CD4-positive, alpha-beta T cell treated with Interferon gamma for 1 hour (primary cell): ENCODE measurements at regions not wholly inside any gene's neighbourhood (a gene's known extent, or its start where the extent isn't known, plus 50 kb on each side); places are given as distances from the start of the nearest gene placed in this dataset.

Experiments used
- DNase-seq: peaks from one replicate; pipeline ENCODE4 v3.0.0-alpha.2; 2020

DNA sequence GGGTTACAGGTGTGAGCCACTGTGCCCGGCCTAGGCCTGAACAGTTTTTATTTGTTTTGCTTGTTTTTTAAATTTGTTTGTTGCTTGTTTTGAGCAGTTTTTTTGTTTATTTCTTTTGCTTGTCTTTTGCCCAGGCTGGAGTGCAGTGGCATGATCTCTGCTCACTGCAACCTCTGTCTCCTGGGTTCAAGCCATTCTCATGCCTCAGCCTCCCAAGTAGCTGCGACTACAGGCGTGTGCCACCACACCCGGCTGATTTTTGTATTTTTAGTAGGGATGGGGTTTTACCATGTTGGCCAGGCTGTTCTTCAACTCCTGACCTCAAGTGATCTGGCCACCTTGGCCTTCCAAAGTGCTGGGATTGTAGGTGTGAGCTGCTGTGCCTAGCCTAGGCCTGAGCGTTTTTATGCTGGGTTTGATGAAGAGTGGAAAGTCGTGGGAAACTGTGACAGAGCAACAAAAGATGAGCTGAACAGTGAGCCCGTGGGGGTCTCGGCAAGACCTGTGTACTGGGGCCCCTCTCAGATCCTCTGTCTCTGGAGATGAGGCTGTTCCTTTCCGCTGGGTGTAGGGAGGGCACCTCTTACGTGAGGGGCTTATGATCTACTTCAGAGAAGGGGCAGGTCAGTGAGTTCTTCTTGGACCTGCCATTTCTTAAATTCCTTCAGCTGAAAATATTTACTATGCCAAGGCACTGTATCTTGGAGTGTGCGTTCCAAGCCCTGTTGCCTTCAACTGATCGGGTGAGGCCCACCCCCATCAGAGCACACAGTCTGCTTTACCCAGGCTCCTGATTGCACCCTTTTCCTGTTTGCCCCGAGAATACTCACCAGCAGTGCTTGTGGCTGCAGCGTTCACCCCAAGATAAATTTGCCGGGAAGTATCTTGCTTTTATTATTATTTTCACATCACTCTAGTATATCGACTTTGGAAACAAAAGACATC, 322.1 kb downstream of the SEC14L1 start:
- DNase-seq, result no peak

DNA sequence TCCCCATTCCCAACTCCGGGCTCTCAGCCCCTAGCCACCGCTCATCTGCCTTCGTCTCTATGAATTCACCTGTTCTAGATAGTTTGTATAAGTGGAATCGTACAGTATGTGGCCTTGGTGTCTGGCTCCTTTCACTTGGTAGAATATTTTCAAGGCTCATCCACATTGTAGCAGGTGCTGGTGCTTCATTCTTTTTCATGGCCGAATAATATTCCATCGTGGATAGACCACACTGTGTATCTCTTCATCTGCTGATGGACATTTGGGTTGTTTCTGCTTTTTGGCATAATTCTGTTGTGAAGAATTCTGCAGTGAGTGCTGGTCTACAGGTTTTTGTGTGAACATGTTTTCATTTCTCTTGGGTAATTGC, 324.2 kb downstream of the SEC14L1 start:
- DNase-seq, result no peak

DNA sequence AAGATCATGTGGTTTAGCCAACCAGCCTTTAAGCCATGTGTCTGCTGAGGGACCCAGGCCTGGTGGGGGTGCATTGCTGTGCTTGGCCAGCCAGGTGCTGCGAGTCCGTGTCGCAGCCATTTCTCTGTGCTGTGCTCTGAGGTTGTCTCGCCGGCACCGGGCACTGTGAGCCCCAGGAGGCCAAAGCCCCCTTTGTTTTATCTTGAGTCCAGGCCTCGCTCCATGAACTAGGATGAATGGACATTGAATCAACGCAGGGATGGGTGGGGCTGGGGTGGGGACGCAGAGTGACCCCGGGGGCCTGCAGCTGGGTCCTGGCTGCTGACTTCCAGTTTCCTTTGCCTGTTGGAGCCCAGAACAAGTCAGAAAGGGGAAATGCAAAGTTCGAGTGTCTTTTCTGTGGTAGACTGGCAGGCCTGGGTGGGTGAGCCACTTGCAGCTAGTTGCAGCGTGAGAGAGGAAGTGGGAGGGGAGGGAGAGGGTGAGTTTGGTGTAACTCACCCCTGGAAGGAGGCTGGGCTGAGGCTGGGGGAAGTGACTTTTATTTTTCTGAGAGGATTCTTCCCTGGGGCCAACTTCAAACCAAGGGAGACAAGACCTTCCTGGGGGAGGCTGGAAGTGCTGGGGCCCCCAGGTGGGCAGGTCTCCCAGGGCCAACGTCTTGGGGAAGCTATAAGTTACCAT, 324.7 kb downstream of the SEC14L1 start:
- peak; percentile 85 for DNase-seq

DNA sequence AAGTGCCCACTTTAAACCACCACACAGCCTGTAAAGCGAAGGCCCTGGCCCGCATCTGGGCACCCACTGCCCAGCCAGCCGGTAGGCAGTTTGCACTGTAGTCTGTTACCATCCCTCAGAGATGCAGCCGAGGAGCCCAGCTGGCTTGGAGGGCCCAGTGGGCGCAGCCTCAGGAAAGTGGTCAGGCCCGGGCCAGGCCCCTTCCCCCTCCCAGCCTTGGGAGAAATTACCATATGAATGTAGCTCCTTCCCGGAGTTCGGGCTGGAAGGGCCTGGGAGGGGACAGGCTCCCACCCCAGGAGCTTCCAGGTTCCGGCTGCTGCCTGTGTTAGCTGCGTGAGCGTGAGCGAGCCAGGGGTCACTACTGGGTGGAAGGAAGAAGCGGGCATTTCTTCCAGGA, 325.4 kb downstream of the SEC14L1 start:
- no peak for DNase-seq

DNA sequence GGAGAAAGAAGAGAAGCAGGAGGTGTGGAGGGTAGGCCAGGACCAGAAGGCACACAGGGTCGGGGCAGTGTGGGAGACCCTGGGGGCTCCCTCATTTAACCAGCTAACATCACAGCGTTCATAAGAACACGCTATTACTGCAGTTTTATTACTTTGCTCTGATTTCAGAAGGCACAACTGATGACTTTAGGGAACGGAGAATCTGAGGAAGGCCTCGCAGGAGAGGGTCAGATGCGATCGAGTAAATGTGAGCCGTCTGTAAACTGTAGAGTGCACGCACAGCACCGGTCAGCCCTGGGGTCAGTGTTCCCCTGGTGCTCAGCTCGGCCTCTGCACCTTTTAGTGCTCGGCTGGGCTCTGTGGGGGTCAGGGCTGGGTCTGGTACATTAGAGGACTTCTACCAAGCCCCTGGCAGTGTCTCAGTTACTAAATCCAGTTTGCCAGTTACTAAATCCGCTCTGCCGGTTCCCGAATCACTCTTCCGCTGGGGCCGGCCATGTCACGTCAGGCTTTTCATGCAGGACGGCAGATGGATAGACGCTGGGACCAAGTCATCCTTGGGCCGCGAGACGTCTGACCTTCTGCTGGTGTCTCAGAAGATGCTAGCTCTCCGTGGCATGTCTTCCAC, 325.9 kb downstream of the SEC14L1 start:
- no peak for DNase-seq

DNA sequence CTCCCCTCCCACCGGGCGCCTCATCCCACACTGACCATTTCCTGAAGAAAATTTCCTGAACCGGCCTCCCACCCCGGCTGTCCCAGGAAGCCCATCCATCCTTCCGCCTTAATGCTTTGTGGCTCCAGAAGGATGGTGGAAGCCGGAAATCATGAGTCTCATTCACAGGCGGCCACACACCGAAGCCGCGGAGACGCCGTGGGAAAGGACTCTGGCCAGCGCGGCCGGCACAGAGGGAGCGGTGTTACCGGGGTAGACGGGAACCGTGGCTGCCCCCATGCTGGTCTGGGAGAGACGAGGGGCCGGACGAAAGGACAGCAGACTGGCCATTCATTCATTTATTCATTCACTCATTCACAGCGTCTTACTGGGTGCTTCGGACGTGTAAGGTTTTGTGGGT, 326.8 kb downstream of the SEC14L1 start:
- DNase-seq, result no peak

DNA sequence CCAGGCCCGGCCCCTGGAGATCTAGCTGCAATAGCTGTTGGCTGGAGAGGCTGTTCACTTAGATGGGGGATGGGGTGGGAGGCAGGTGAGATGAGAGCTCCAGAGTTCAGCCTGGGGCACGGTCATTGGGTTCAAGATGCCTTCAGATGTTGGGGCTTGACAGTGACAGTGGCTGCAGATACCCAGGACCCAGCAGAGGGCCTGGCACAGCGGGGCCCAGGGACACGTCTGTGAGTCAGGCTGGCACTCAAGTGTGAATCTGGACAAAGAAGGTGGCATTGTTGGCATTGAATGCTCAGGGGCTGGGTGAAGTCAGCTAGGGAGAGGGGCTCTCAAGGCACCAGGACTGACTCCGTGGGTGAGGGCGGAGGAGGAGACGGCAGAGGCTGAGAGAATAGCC, 328.1 kb downstream of the SEC14L1 start:
- DNase-seq, result no peak

DNA sequence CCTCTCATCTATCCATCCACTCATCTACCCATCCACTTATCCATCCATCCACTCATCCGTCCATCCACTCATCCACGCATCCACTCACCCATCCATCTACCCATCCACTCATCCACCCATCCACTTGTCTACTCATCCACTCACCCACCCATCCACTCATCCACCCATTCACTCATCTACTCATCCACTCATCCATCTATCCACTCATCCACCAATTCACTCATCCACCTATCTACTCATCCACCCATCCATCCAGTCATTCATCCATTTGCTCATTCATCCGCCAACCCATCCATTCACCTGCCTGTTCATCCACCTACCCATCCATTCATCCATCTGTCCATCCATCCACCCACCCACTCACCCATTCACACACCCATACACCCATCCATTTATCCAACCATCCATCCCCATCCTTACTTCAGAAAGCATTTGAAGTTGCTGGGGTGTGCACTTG, 329.6 kb downstream of the SEC14L1 start:
- no peak for DNase-seq

DNA sequence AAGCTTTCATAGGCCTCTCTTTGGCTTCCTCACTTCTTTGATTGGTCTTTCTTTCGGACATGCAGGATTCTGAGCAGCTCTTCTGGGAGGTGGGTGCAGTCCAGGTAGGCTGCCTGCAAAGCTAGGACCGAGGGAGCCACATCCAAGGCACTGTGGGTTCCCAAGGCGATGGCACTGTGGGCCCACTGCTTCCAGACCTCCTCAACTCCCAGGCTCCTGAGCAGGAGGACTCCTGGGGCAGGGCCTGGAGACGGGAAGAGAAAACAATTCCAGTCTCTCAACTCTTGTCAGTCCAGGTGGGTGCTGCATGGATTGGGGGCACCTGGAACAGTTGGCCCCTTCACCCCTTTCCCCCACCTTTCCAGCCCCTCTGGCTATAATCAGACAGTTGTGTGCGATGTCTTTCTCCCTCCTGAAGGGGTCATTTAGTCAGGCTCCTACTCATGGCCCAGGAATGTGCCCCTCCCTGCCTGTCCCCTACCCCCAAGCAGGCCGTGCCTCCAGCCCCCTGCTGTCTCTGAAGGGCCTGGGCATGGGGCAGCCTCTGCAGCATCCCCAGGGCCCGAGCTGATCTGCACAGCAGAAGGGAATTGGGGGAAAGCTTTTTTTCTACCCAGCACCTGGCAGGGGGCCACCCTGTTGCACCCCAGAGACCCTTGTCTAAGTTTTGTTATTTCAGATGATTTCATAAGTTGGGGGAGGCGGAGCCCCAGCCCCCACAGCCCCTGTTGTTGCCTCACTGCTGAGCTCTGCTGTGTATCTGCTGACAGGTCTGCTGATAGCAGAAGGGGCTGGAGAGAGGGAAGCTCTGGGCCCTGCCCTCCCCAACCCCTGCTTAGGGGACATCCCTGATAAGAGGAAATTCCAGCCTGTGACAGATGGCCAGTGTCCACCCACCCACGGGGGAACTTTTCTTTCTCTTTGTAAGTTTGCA, 330.3 kb downstream of the SEC14L1 start:
- no peak for DNase-seq

DNA sequence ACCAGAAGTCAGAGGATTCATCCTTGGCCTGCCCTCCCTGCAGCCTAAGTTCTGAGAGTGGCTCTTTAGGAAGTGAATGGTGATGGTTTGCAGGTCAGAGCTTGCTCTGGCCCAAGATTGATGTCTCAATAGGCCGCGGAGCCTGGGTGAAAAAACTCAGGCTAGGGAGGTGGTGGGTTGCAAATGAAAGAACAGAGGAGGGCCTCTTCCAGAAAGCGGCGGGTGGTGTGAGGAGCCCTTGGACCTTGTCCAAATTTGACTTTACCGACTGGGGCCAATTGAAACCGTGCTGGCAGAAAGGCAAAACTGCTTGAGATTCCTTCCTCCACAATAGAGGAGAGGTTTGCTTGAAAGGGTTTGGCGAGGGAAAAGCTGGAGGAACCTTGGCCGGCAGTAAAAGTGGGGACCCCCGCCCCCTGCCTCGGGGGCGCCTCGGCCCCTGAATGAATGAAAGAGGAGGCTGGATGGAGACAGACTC, 331.3 kb downstream of the SEC14L1 start:
- no peak for DNase-seq

DNA sequence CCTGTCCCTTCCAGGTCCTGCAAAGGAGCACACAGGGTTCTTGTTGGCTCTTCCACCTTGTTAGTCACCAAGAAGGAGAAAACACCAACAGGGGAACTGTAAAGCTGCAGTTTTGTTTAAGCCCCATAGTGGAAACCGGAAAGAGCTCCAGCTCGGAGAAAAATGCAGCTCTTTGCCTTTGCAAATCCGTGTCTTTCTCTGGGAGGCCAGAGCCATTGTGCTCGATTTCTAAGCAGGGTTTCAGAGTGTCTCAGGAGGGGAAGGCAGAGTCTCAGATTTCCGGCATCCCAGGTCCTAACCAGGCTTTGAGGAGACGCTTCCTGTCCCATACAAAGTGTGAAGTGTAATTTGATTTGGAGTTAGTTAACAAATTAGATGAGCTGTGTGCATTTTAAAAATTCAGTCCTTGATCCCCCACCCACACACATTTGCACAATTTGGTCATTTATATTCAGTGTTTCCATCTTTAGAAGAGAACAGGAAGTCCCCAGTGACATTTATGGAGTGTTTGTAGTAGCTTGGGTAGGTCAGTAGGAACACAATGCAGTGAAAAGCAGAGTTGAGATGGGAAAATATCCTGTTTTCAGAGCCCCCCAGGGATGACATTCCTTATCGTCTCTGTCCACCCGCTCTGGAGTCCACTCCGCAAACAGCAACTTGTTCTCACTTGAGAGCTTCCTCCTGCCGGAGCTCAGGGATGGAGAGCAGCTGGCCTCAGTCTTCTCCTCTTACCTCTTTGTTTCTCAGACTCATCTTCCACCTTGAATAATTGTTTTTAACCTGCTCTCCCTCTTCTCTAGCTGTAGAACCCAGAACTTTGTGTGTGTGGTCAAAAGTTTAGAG, 331.9 kb downstream of the SEC14L1 start:
- DNase-seq, result no peak

DNA sequence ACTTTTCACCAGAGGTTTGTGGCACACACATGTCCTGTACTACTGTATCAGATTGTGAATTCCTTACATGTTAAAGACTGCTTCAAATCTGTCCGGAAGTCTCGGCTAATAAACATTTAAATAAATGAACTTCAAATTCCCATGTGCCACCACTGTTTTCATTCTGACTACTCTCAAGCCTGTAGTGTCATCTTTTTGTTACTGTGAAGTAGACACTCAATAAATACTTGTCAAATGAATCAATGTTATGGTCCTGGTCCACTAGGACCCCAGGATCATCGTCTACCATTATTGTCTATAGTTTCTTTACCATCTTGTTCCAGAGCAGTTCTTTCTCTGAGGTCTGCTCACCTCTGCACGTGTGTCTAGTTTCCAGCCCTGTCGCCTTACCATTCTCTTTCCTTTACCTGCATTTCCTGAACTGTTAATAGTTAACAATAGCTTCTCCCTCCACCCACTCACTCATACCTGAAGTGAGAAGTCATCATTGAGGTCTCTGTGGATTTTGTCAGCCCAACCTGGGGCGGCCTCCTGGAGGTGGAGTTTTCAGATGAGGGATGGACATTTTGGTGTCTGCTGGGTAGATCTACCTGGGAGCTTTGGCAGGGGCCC, 333.0 kb downstream of the SEC14L1 start:
- no peak for DNase-seq

DNA sequence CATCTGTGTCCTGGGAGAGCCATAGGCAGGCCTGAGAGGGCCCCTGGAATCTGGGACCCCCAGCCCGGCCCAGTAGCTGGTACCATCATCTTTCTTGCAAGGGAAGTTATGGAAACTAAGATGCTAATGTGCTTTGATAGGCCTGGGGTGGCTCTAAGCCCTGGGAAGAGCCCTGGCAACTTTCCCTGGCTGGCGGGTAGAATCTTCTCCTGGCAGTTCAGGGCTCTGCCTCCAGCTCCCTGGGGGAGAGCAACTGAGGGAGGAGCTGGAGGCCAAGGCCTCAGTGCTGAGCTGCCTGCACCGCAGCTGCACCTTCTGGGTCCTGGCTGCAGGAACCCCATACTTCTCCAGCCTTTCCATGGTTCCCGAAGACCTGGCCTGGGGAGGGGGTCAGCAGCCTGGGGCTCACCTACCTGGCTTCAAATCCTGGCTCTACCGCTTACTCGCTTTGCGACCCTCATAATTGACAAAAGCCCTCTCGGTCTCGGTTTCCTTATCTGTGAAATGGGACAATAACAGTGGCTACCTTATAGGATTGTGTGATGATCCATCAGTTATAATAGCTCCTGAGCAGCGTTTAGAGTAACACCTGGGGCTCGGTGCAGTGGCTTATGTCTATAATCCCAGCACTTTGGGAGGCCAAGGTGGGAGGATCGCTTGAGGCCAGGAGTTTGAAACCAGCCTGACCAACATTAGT, 333.7 kb downstream of the SEC14L1 start:
- DNase-seq, result no peak

DNA sequence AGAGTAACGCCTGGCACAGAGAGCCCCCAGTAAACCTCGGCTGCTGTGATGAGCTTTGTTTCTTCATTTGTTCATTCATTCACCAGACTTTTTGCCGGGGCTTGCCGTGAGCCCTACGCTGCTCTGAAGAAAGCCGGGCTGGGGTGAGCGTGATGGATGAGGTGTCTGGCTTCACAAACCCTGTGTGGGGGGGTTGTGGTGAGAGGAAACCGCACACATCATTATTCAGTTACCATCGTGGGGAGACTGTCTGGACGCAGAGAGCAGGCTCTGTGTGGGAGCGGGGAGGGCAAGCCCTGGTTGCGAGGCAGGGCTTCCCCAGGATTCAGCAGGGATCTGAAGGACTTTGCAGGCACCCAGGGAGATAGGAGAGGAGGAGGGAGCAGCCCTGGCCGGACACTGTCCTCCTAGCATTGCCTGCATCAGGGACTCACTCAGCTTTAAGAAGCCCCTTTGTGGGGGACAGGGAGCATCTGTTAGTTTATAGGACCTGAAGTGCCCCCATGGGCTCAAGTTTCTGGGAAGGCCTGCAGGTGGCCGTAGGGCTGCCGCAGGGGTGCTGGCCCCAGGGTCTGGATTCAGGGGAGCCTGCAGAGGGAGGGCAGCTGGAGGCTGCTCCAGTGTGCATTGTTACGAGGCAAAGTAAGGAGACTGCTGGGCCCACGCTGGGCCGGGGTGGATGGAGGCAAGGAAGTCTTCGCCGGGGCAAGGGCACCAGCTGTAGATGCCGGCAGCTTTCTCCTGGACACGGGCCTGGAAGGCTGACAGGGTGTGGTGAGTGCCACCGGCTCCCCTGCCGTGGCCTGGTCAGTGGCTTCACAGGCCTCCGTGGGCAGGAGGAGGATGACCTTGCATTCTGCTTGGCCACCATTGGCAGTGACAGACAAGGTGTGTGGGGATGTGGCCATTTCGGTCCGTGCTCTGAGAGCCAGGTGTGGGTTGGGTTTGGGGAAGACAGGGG, 334.5 kb downstream of the SEC14L1 start:
- DNase-seq, result peak; percentile 60

DNA sequence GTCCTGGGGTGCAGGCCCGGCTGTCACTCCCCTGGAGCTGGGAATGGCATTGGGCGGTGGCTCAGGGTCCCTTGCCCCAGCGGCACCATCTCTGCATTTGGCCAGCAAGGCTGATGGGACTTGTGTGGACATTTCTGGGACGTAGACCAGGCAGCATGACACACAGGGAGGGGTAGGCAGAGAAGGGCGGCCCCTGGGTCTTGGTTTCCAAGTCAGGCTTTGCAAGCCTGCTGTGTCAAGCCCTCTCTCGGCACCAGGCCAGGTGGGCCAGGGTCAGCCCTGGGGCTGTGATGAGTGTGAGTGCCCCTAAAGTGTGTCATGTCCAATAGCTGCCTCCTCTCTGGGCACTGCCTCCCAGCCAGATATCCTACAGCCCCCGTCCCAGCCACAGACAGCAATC, 335.2 kb downstream of the SEC14L1 start:
- no peak for DNase-seq

DNA sequence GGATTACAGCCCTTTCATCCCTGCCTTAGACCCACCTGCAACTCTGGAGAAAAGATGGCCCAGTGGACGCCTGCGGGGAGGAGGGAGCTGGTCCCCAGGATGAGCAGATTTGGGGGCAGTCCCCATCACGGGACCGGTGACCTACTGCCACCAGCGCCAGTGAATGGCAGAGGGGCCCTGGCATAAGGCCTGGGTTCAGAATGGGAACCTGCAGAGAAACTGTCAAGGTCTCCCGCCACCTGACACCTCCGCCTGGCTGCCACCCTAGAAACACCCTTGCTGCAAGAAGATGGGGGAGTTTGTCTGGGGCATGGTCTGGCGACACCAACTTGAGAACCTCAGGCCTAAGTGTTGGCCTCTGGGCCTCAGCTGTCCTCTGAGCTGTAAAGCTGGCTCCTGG, 335.7 kb downstream of the SEC14L1 start:
- DNase-seq, result no peak

DNA sequence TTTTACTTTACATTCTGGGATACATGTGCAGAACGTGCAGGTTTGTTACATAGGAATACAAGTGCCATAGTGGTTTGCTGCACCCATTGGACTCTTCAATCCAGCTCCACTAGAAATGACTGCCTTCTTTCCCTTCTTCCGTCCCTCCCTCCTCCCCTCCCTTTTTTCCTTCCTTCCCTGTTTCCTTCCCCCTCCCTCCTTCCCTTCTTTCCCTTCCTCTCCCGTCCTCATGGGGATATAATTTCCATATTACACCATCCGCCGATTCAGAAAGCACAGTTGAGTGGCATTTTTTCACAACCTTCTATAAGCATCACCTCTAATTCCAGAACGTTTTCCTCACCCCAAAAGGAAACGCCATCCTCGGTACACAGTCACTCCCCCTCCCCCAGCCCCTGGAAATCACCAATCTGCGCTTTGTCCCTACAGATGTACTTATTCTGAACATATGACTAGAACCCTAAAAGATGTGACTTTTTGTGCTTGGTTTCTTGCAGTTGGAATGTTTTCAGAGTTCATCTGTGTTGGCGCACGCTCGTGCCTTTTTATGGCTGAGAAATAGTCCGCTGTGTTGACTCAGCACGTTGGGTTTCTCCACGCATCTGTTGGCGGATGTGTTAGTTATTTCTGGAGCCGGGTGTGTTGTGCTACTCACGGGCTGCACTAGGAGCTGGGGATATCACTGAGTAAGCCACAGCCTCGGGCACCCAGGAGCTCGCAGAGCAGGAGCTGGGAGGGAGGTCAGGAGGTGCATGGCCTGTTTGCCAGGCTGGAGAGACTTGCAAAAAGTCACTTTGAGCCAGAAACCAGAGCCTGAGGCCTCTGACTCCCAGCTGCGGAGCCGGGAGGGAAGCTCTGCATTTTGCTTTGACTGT, 336.4 kb downstream of the SEC14L1 start:
- DNase-seq, result no peak

DNA sequence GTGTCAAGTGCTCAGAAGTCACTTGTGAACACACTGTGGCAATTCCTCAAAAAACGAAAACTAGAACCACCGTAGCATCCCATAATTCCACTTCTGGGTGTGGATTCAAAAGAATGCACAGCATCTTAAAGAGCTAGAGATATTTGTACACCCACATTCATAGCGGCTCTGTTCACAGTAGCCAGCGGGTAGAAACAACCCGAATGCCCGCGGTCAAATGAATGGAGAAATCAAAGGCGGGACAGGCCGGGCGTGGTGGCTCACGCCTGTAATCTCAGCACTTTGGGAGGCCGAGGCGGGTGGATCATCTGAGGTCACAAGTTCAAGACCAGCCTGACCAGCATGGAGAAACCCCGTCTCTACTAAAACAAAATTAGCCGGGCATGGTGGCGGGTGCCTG, 337.5 kb downstream of the SEC14L1 start:
- DNase-seq, result no peak
